IMR-90 (cell line): ENCODE measurements at regions not wholly inside any gene's neighbourhood (a gene's known extent, or its start where the extent isn't known, plus 50 kb on each side); places are given as distances from the start of the nearest gene placed in this dataset.

Source experiments
- ATAC-seq: fragments of 200-7000 bp; cut with Tn5 transposase; 2 replicates; pipeline ENCODE4 v1.9.1; 2020; ENCODE audit warnings: low read depth, mild to moderate bottlenecking, moderate library complexity
- BruUV-seq: library from RNA; stranded (reverse); fragments of 400-500 nt; replicated peaks from 2 replicates; lab custom pipeline; 2021; lab: Mats Ljungman, UMichigan
- CTCF ChIA-PET: fragments of 300-600 bp; formaldehyde crosslinking; extraction: SDS; loops from one replicate; lab custom pipeline; 2021; ENCODE audit warnings: antibody characterized with exemption; lab: Yijun Ruan, JAX
- POLR2A ChIA-PET: fragments of 300-600 bp; sonication (Branson Sonifier 250); formaldehyde crosslinking; loops from one replicate; lab custom pipeline; 2022; ENCODE audit warnings: antibody characterized with exemption; ENCODE audit not compliant: unreplicated experiment; lab: Charles Lee
- DNase-seq: peaks from one replicate; pipeline ENCODE4 v3.0.0; 2013
- H2AFZ ChIP-seq: replicated peaks from 2 replicates; pipeline ENCODE3; 2013; ENCODE audit warnings: low read length, mild to moderate bottlenecking; ENCODE audit not compliant: poor library complexity
- H2AK5ac ChIP-seq: 2 replicates; pipeline ENCODE4 v1.6.1; 2013; ENCODE audit warnings: low read depth, low read length, inconsistent platforms
- H2AK9ac ChIP-seq: replicated peaks from 2 replicates; pipeline ENCODE3; 2013; ENCODE audit warnings: mild to moderate bottlenecking, low read depth, low read length, moderate library complexity; ENCODE audit not compliant: poor library complexity
- H2BK120ac ChIP-seq: 2 replicates; pipeline ENCODE4 v1.6.1; 2013; ENCODE audit warnings: low read depth, low read length, inconsistent platforms
- H2BK15ac ChIP-seq: 3 replicates; pipeline ENCODE4 v1.6.1; 2013; ENCODE audit warnings: low read depth, low read length, inconsistent platforms
- H2BK20ac ChIP-seq: 2 replicates; pipeline ENCODE4 v1.6.1; 2013; ENCODE audit warnings: low read depth, mild to moderate bottlenecking, inconsistent platforms, low read length, moderate library complexity
- H2BK5ac ChIP-seq: 2 replicates; pipeline ENCODE4 v1.6.1; 2013; ENCODE audit warnings: mild to moderate bottlenecking, low read depth, low read length, inconsistent platforms; ENCODE audit not compliant: poor library complexity, severe bottlenecking
- H3K14ac ChIP-seq: replicated peaks from 2 replicates; pipeline ENCODE4 v1.6.1; 2013; ENCODE audit warnings: low read depth, low read length, inconsistent platforms
- H3K18ac ChIP-seq: 2 replicates; pipeline ENCODE4 v1.6.1; 2013; ENCODE audit warnings: low read depth, low read length, control low read depth
- H3K23ac ChIP-seq: 2 replicates; pipeline ENCODE4 v1.6.1; 2013; ENCODE audit warnings: low read depth, low read length, inconsistent platforms
- H3K27ac ChIP-seq: 2 replicates; pipeline ENCODE4 v1.5.1; 2013; ENCODE audit warnings: mild to moderate bottlenecking, control low read depth, low read length; ENCODE audit not compliant: insufficient read depth
- H3K27me3 ChIP-seq: 2 replicates; pipeline ENCODE4 v1.6.1; 2013; ENCODE audit warnings: low read length; ENCODE audit not compliant: control insufficient read depth, insufficient read depth
- H3K36me3 ChIP-seq: 2 replicates; pipeline ENCODE4 v1.6.1; 2013; ENCODE audit warnings: low read length, mixed read lengths; ENCODE audit not compliant: control insufficient read depth, insufficient read depth
- H3K4ac ChIP-seq: 2 replicates; pipeline ENCODE4 v1.6.1; 2013; ENCODE audit warnings: low read depth, low read length, inconsistent platforms
- H3K4me1 ChIP-seq: 2 replicates; pipeline ENCODE4 v1.6.1; 2013; ENCODE audit warnings: low read length, mixed read lengths; ENCODE audit not compliant: control insufficient read depth, insufficient read depth
- H3K4me2 ChIP-seq: 2 replicates; pipeline ENCODE4 v1.6.1; 2013; ENCODE audit warnings: low read depth, mild to moderate bottlenecking, control low read depth, low read length, moderate library complexity
- H3K4me3 ChIP-seq: 2 replicates; pipeline ENCODE4 v1.5.1; 2013; ENCODE audit warnings: low read depth, mild to moderate bottlenecking, control low read depth, low read length, moderate library complexity; ENCODE audit not compliant: insufficient read depth
- H3K56ac ChIP-seq: 2 replicates; pipeline ENCODE4 v1.6.1; 2013; ENCODE audit warnings: low read length, inconsistent platforms; ENCODE audit not compliant: insufficient read depth; ENCODE audit errors: extremely low read depth
- H3K79me1 ChIP-seq, 2 experiments: 2 replicates each; pipeline ENCODE4 v1.6.1; 2013; ENCODE audit warnings: low read length in 2 of 2, inconsistent platforms in 1 of 2, low read depth in 1 of 2
- H3K9ac ChIP-seq: 2 replicates; pipeline ENCODE4 v1.6.1; 2013; ENCODE audit warnings: low read depth, low read length, control low read depth
- H3K9me1 ChIP-seq: 2 replicates; pipeline ENCODE4 v1.6.1; 2013; ENCODE audit warnings: low read length, inconsistent platforms; ENCODE audit not compliant: insufficient read depth
- H3K9me3 ChIP-seq: 2 replicates; pipeline ENCODE4 v1.6.1; 2013; ENCODE audit warnings: low read length; ENCODE audit not compliant: control insufficient read depth, insufficient read depth
- H4K20me1 ChIP-seq: 2 replicates; pipeline ENCODE4 v1.6.1; 2013; ENCODE audit warnings: low read length, inconsistent platforms; ENCODE audit not compliant: insufficient read depth
- H4K5ac ChIP-seq: 2 replicates; pipeline ENCODE4 v1.6.1; 2013; ENCODE audit warnings: mild to moderate bottlenecking, low read depth, low read length, control low read depth
- H4K8ac ChIP-seq, 2 experiments: 2 replicates each; pipeline ENCODE4 v1.6.1; 2013; ENCODE audit warnings: low read depth in 2 of 2, low read length in 2 of 2, control low read depth in 1 of 2, inconsistent platforms in 1 of 2
- H4K91ac ChIP-seq: 2 replicates; pipeline ENCODE4 v1.6.1; 2013; ENCODE audit warnings: low read depth, low read length, inconsistent platforms; ENCODE audit not compliant: insufficient read depth
- BHLHE40 ChIP-seq: fragments of 150-350 bp; IDR thresholded peaks from 2 replicates; pipeline ENCODE4 v1.6.1; 2016; ENCODE audit warnings: mild to moderate bottlenecking, low read depth, low read length
- CEBPB ChIP-seq: IDR thresholded peaks from 2 replicates; pipeline ENCODE4 v1.6.1; 2012; ENCODE audit warnings: low read depth, low read length, improper control_type of control experiment
- CHD1 ChIP-seq: IDR thresholded peaks from 2 replicates; pipeline ENCODE4 v1.6.1; 2012; ENCODE audit warnings: low read depth, low read length, improper control_type of control experiment
- CTCF ChIP-seq: conservative IDR thresholded peaks from 2 replicates; pipeline ENCODE4 v1.5.1; 2012; ENCODE audit warnings: mild to moderate bottlenecking, low read depth, low read length, improper control_type of control experiment
- FOS ChIP-seq: fragments of 150-350 bp; IDR thresholded peaks from 2 replicates; pipeline ENCODE4 v1.6.1; 2016; ENCODE audit warnings: low read depth, low read length
- MAFK ChIP-seq: IDR thresholded peaks from 2 replicates; pipeline ENCODE4 v1.6.1; 2012; ENCODE audit warnings: low read depth, low read length, improper control_type of control experiment
- MAZ ChIP-seq: IDR thresholded peaks from 2 replicates; pipeline ENCODE4 v1.6.1; 2012; ENCODE audit warnings: low read depth, mild to moderate bottlenecking, low read length, improper control_type of control experiment, moderate library complexity, borderline replicate concordance
- MXI1 ChIP-seq: IDR thresholded peaks from 2 replicates; pipeline ENCODE4 v1.6.1; 2012; ENCODE audit warnings: low read depth, mild to moderate bottlenecking, low read length, moderate library complexity, borderline replicate concordance
- NFE2L2 ChIP-seq: fragments of 150-350 bp; IDR thresholded peaks from 2 replicates; pipeline ENCODE4 v1.6.1; 2016; ENCODE audit warnings: low read depth, mild to moderate bottlenecking, low read length
- POLR2A ChIP-seq: IDR thresholded peaks from 2 replicates; pipeline ENCODE4 v1.6.1; 2012; ENCODE audit warnings: mild to moderate bottlenecking, low read depth, low read length
- RAD21 ChIP-seq: IDR thresholded peaks from 2 replicates; pipeline ENCODE4 v1.6.1; 2012; ENCODE audit warnings: low read length, improper control_type of control experiment
- RCOR1 ChIP-seq: IDR thresholded peaks from 2 replicates; pipeline ENCODE4 v1.6.1; 2012; ENCODE audit warnings: mild to moderate bottlenecking, low read length, improper control_type of control experiment; ENCODE audit not compliant: insufficient replicate concordance
- RFX5 ChIP-seq: IDR thresholded peaks from 2 replicates; pipeline ENCODE4 v1.8.0; 2012; ENCODE audit warnings: low read depth, mild to moderate bottlenecking, low read length, moderate library complexity
- SMC3 ChIP-seq: fragments of 150-350 bp; IDR thresholded peaks from 2 replicates; pipeline ENCODE4 v1.6.1; 2016; ENCODE audit warnings: low read depth, mild to moderate bottlenecking, antibody characterized with exemption, low read length, moderate library complexity
- WGBS, 2 experiments: methylation state at CpG; one replicate each; pipeline versions ENCODE4 v1.1.5 to v1.1.7; 2013; ENCODE audit warnings: missing lambda C conversion rate in 2 of 2; ENCODE audit not compliant: insufficient read length in 1 of 2; ENCODE audit errors: extremely low coverage in 2 of 2; 5-methylcytosine and 5-hydroxymethylcytosine counted together
- dilution Hi-C: fragments of 300-500 bp; cut with HindIII; formaldehyde crosslinking; loops from one replicate; pipeline ENCODE4 v1.14.3; 2018; ENCODE audit warnings: low sequenced_read_pairs; ENCODE audit not compliant: unreplicated experiment
- in situ Hi-C: fragments of 300-500 bp; cut with MboI; formaldehyde crosslinking; loops from 3 replicates; pipeline ENCODE4 v1.14.3; 2019; ENCODE audit warnings: low sequenced_read_pairs, inconsistent platforms, mixed read lengths
- intact Hi-C: fragments of 100-400 bp; cut with micrococcal nuclease; formaldehyde crosslinking; loops from 2 replicates; pipeline ENCODE4 v1.10.0; 2022
- TF ChIP-seq, protein P1 (sequence below): fragments of 150-350 bp; IDR thresholded peaks from 2 replicates; pipeline ENCODE4 v1.6.1; 2017; ENCODE audit warnings: mild to moderate bottlenecking, antibody characterized with exemption, low read length, low read depth
- TF ChIP-seq, protein P2 (sequence below): fragments of 150-350 bp; IDR thresholded peaks from 2 replicates; pipeline ENCODE4 v1.6.1; 2016; ENCODE audit warnings: low read depth, mild to moderate bottlenecking, low read length, moderate library complexity, borderline replicate concordance

DNA sequence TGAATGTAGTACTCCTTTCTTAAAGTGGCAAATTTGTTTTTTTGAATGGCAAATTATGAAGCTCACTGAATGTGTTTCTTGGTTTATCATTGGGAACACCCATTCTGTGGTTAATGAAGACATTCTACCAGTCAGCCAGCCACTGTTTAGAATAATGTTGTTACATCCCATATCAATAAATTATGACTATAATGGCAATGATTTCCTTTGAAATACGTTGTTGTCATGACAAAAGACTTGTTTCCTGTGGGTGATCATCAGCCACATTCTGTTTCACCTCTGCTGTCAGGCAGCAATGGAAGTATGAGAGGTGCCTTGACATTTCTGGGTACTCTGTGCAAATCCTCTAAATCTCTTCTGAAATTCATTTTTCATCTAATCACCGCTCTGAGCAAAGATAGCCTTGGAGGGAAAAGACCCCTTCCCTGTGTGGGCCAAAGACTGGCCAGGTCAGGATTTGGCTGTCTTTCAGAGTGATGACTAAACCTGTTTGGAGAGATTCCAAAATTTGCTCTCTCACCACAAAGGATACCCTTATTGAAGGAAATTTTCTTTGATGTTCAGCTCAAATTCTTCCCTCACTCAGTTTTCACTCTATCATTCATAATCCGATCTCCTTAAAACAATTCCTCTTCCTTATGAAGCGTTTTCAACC is 869.2 kb downstream of the BCL11A start:
- Histone ChIP-seq H3K9ac (no peak overlapping the region), H4K8ac (no peak overlapping the region), H3K27me3 (no peaks in the 10 kb centered on the region), H3K4me1 (no peaks in the 10 kb centered on the region), H2BK20ac (no peak overlapping the region), H2AK9ac (no peak overlapping the region), H3K18ac (no peak overlapping the region), H3K4ac (no peak overlapping the region), H2BK5ac (no peak overlapping the region), H2AK5ac (no peak overlapping the region), H2AFZ (no peak overlapping the region), H4K5ac (no peak overlapping the region), H4K91ac (no peak overlapping the region), H3K79me1 (no peaks in the 10 kb centered on the region), H3K23ac (no peak overlapping the region), H3K36me3 (no peaks in the 10 kb centered on the region), H3K14ac (no peak overlapping the region), H3K9me3 (0 out of 2 replicates have a peak, but pooled peaks cover 2% of the 10 kb centered on the region), H4K20me1 (no peaks in the 10 kb centered on the region), H3K4me3 (no peak overlapping the region), H3K4me2 (no peak overlapping the region), H3K56ac (no peak overlapping the region), H3K27ac (no peak overlapping the region), H2BK15ac (no peak overlapping the region), H3K9me1 (no peaks in the 10 kb centered on the region), H2BK120ac (no peak overlapping the region)
- CTCF ChIA-PET: no interaction called here
- in situ Hi-C loops: no loop called here
- 100% methylated on average over 1 of the region's 4 CpGs; no CpG with 5 or more reads in 1 of the 2 experiments for WGBS, 2 experiments
- ATAC-seq (no peak), DNase-seq (no peak)
- no peak for TF ChIP-seq CTCF
- TF ChIP-seq, protein P1, sequence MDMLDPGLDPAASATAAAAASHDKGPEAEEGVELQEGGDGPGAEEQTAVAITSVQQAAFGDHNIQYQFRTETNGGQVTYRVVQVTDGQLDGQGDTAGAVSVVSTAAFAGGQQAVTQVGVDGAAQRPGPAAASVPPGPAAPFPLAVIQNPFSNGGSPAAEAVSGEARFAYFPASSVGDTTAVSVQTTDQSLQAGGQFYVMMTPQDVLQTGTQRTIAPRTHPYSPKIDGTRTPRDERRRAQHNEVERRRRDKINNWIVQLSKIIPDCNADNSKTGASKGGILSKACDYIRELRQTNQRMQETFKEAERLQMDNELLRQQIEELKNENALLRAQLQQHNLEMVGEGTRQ: no peak
- TF ChIP-seq CHD1: no peak
- TF ChIP-seq, protein P2, sequence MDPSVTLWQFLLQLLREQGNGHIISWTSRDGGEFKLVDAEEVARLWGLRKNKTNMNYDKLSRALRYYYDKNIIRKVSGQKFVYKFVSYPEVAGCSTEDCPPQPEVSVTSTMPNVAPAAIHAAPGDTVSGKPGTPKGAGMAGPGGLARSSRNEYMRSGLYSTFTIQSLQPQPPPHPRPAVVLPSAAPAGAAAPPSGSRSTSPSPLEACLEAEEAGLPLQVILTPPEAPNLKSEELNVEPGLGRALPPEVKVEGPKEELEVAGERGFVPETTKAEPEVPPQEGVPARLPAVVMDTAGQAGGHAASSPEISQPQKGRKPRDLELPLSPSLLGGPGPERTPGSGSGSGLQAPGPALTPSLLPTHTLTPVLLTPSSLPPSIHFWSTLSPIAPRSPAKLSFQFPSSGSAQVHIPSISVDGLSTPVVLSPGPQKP: no peak
- TF ChIP-seq SMC3: no peak
- no peak for TF ChIP-seq POLR2A
- no peak for TF ChIP-seq MAZ
- no peak for TF ChIP-seq MAFK
- TF ChIP-seq RAD21: no peak
- TF ChIP-seq MXI1: no peak
- TF ChIP-seq NFE2L2: no peak
- TF ChIP-seq RCOR1: no peak
- TF ChIP-seq RFX5: no peak
- TF ChIP-seq BHLHE40: no peak
- no peak for TF ChIP-seq FOS
- no peak for TF ChIP-seq CEBPB
- dilution Hi-C loops: no loop called here
- BruUV-seq: no TSS peak
- intact Hi-C loops: no loop called here
- POLR2A ChIA-PET: no interaction called here
